ENCODE measurements at regions not wholly inside any gene's neighbourhood (a gene's known extent, or its start where the extent isn't known, plus 50 kb on each side); places are given as distances from the start of the nearest gene placed in this dataset.
"Not testable (repeated sequence)": the region's sequence is repeated elsewhere in the genome, so short reads cannot be mapped to it uniquely, and the experiment has no call there.

DNA sequence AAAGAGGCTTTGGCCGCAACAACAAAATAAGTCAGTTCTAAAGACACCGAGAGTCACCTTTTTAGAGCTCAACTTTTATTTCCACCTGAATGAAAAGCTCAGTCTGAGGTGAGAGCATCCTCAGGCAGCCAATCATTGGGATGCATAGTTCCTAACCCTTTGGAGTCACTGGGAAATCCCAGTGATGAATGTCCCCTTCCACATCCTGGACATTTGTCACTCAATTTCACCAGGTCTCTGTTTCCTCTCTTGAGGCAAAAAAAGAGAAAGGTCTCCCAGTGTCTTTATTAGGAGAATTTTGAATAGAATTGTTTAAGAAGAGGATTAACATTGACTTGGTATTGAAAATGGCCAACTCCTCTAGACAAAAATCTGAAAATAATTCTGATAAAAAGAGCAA is 137.5 kb upstream of the SPRED1 start:
- H4K20me1 ChIP-seq (ENCODE audit: low read length) = no peaks in the 10 kb centered on the region
- no peaks in the 10 kb centered on the region for H3K79me2 ChIP-seq (ENCODE audit: low read length)
- H3F3A ChIP-seq (ENCODE audit: low read length, unreplicated experiment) = no peaks in the 10 kb centered on the region
- TF ChIP-seq EZH2 (IDR thresholded peaks at IDR 0.05; ENCODE audit: low read length, unreplicated experiment) = no peak
- TF ChIP-seq, protein P1, sequence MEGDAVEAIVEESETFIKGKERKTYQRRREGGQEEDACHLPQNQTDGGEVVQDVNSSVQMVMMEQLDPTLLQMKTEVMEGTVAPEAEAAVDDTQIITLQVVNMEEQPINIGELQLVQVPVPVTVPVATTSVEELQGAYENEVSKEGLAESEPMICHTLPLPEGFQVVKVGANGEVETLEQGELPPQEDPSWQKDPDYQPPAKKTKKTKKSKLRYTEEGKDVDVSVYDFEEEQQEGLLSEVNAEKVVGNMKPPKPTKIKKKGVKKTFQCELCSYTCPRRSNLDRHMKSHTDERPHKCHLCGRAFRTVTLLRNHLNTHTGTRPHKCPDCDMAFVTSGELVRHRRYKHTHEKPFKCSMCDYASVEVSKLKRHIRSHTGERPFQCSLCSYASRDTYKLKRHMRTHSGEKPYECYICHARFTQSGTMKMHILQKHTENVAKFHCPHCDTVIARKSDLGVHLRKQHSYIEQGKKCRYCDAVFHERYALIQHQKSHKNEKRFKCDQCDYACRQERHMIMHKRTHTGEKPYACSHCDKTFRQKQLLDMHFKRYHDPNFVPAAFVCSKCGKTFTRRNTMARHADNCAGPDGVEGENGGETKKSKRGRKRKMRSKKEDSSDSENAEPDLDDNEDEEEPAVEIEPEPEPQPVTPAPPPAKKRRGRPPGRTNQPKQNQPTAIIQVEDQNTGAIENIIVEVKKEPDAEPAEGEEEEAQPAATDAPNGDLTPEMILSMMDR (conservative IDR thresholded peaks at IDR 0.05; ENCODE audit: low read depth, low read length) = no peak
- no peak for TF ChIP-seq EZH2phosphoT487 (IDR thresholded peaks at IDR 0.05; ENCODE audit: borderline replicate concordance, low read length)
- H3K9ac ChIP-seq (ENCODE audit: low read length) = no peak overlapping the region
- no peaks in the 10 kb centered on the region for H3K36me3 ChIP-seq (ENCODE audit: low read depth, low read length)
- H3K4me2 ChIP-seq (ENCODE audit: low read length) = no peak overlapping the region
- no peaks in the 10 kb centered on the region for H3K27me3 ChIP-seq (ENCODE audit: low read length)
- no peak overlapping the region for H2AFZ ChIP-seq (ENCODE audit: low read length)
- ChIA-PET POLR2A (ENCODE audit: unreplicated experiment) (no interaction called here), CTCF (no interaction called here)
- no peak overlapping the region for H3K27ac ChIP-seq (ENCODE audit: low read length)
- H3K9me2 ChIP-seq (replicated peaks; ENCODE audit: low read length) = no peaks in the 10 kb centered on the region
- intact Hi-C loops (cut with micrococcal nuclease) = no loop called here
- peaks cover 5% of the 10 kb centered on the region; the same call in 1 of the 2 replicates for H3K4me1 ChIP-seq (ENCODE audit: insufficient read depth, low read length)
- H3K9me3 ChIP-seq (ENCODE audit: low read length) = no peaks in the 10 kb centered on the region
- no peak overlapping the region for H3K4me3 ChIP-seq (ENCODE audit: low read length)
- BruUV-seq (replicated peaks) = no TSS peak
- DNase-seq (no peak), ATAC-seq (no peak)

DNA sequence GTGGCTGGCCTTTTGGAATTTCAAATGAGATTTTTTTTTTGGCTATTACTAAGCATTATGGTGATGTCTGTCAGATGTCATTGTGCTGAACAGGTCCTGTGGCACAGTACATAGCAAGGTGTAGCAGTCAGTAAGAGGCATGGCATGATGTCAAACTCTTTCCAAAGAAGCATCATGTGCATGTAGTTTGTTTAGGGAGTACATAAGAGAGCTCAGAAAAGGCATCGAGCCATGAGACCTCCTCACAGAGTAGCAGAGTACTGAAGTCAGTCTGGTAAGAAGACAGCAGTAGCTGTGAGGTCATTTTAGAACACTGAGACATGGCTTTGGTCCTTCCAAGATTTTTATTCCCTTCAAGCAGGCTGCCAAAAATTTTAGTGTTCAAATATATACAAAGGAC is 134.9 kb upstream of the SPRED1 start:
- no peaks in the 10 kb centered on the region for H3K27me3 ChIP-seq (ENCODE audit: low read length)
- no peak overlapping the region for H2AFZ ChIP-seq (ENCODE audit: low read length)
- POLR2A ChIA-PET (ENCODE audit: unreplicated experiment) = no interaction called here
- no peaks in the 10 kb centered on the region for H3K79me2 ChIP-seq (ENCODE audit: low read length)
- no peak for ATAC-seq
- no peaks in the 10 kb centered on the region for H3K9me2 ChIP-seq (replicated peaks; ENCODE audit: low read length)
- no peak for DNase-seq
- TF ChIP-seq, protein P1 (conservative IDR thresholded peaks at IDR 0.05; ENCODE audit: low read depth, low read length) = no peak
- TF ChIP-seq EZH2 (IDR thresholded peaks at IDR 0.05; ENCODE audit: low read length, unreplicated experiment) (no peak), EZH2phosphoT487 (IDR thresholded peaks at IDR 0.05; ENCODE audit: borderline replicate concordance, low read length) (no peak)
- H3K4me3 ChIP-seq (ENCODE audit: low read length) = no peak overlapping the region
- CTCF ChIA-PET = no interaction called here
- no peak overlapping the region for H3K4me2 ChIP-seq (ENCODE audit: low read length)
- H3F3A ChIP-seq (ENCODE audit: low read length, unreplicated experiment) = no peaks in the 10 kb centered on the region
- H3K36me3 ChIP-seq (ENCODE audit: low read depth, low read length) = no peaks in the 10 kb centered on the region
- H4K20me1 ChIP-seq (ENCODE audit: low read length) = no peaks in the 10 kb centered on the region
- H3K27ac ChIP-seq (ENCODE audit: low read length) = no peak overlapping the region
- no TSS peak for BruUV-seq (replicated peaks)
- no peaks in the 10 kb centered on the region for H3K9me3 ChIP-seq (ENCODE audit: low read length)
- no peak overlapping the region for H3K9ac ChIP-seq (ENCODE audit: low read length)
- peaks cover 8% of the 10 kb centered on the region; the same call in 1 of the 2 replicates for H3K4me1 ChIP-seq (ENCODE audit: insufficient read depth, low read length)
- intact Hi-C loops (cut with micrococcal nuclease) = no loop called here

DNA sequence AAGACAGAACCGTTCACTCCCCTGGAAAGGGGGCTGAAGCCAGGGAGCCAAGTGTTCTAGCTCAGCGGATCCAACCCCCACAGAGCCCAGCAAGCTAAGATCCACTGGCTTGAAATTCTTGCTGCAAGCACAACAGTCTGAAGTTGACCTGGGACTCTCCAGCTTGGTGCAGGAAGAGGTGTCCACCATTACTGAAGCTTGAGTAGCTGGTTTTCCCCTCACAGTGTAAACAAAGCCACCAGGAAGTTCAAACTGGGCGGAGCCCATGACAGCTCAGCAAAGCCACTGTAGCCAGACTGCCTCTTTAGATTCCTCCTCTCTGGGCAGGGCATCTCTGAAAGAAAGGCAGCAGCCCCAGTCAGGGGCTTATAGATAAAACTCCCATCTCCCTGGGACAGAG is 132.8 kb upstream of the SPRED1 start:
- H3K27me3 ChIP-seq (ENCODE audit: low read length); H4K20me1 ChIP-seq (ENCODE audit: low read length); H3K27ac ChIP-seq (ENCODE audit: low read length); H3K4me1 ChIP-seq (ENCODE audit: insufficient read depth, low read length); H3F3A ChIP-seq (ENCODE audit: low read length, unreplicated experiment); H3K9me3 ChIP-seq (ENCODE audit: low read length); H3K4me2 ChIP-seq (ENCODE audit: low read length); BruUV-seq (replicated peaks); intact Hi-C loops (cut with micrococcal nuclease); POLR2A ChIA-PET (ENCODE audit: unreplicated experiment); H3K4me3 ChIP-seq (ENCODE audit: low read length); H3K79me2 ChIP-seq (ENCODE audit: low read length); H3K9me2 ChIP-seq (replicated peaks; ENCODE audit: low read length); H3K36me3 ChIP-seq (ENCODE audit: low read depth, low read length); H3K9ac ChIP-seq (ENCODE audit: low read length); CTCF ChIA-PET: not testable (repeated sequence)
- peak overlapping the region; percentile 38; the same call in 1 of the 2 replicates for H2AFZ ChIP-seq (ENCODE audit: low read length)
- ATAC-seq (peak; percentile 38; the same call in 1 of the 2 replicates), DNase-seq (peak; percentile 65)
